LNCaP clone FGC (cell line): ENCODE measurements at regions not wholly inside any gene's neighbourhood (a gene's known extent, or its start where the extent isn't known, plus 50 kb on each side); places are given as distances from the start of the nearest gene placed in this dataset.

ENCODE experiments used
- DNase-seq: peaks from one replicate; pipeline ENCODE4 v3.0.0-alpha.2; 2011; ENCODE audit warnings: low read depth
- H3K4me3 ChIP-seq: 2 replicates; pipeline ENCODE4 v1.5.1; 2011; ENCODE audit warnings: mild to moderate bottlenecking, low read depth, low read length, control low read depth
- CTCF ChIP-seq: IDR thresholded peaks from 2 replicates; pipeline ENCODE4 v1.5.1; 2012; ENCODE audit warnings: mild to moderate bottlenecking; ENCODE audit not compliant: control insufficient read depth, insufficient read depth; ENCODE audit errors: extremely low read depth

- TF ChIP-seq CTCF, result no peak
- DNase-seq, result no peak
- no peak overlapping the region for H3K4me3 ChIP-seq
Observed at GRCh38 chr7:11931307-11931706, 99.3 kb upstream of the THSD7A start.

- no peak for TF ChIP-seq CTCF
- no peak for DNase-seq
- no peak overlapping the region for H3K4me3 ChIP-seq
Observed at GRCh38 chr7:11934796-11935195, 102.8 kb upstream of the THSD7A start.

- H3K4me3 ChIP-seq, result no peak overlapping the region
- TF ChIP-seq CTCF, result no peak
- no peak for DNase-seq
Observed at GRCh38 chr7:11935905-11936304, 103.9 kb upstream of the THSD7A start.

- H3K4me3 ChIP-seq, result no peak overlapping the region
- no peak for DNase-seq
- TF ChIP-seq CTCF, result no peak
Observed at GRCh38 chr7:11946794-11947193, 114.8 kb upstream of the THSD7A start.

- H3K4me3 ChIP-seq, result no peak overlapping the region
- no peak for TF ChIP-seq CTCF
- no peak for DNase-seq
Observed at GRCh38 chr7:11950281-11950680, 118.3 kb upstream of the THSD7A start.

- no peak for TF ChIP-seq CTCF
- no peak for DNase-seq
Observed at GRCh38 chr7:11950942-11951341, 118.9 kb upstream of the THSD7A start.

GRCh38 chr7:11951909-11952308, 119.9 kb upstream of the THSD7A start:
- no peak overlapping the region for H3K4me3 ChIP-seq
- no peak for DNase-seq
- no peak for TF ChIP-seq CTCF

More at GRCh38 chr7:11950942-11951341, 118.9 kb upstream of the THSD7A start:
- H3K4me3 ChIP-seq, result no peak overlapping the region
